Effector memory CD8-positive, alpha-beta T cell (primary cell): ENCODE measurements at regions not wholly inside any gene's neighbourhood (a gene's known extent, or its start where the extent isn't known, plus 50 kb on each side); places are given as distances from the start of the nearest gene placed in this dataset.

Experiments
- ATAC-seq: fragments of 150-1000 bp; cut with Tn5 transposase; replicated peaks from 2 replicates; pipeline ENCODE4 v1.10.0; 2021; ENCODE audit warnings: mild to moderate bottlenecking, moderate library complexity
- DNase-seq, 3 experiments: peaks; one replicate each; pipeline ENCODE4 v3.0.0; 2021
- H3K27ac Mint-ChIP-seq, 2 donors: one replicate each; pipeline ENCODE4 v1.8.0; 2022; ENCODE audit warnings: mild to moderate bottlenecking in 2 of 2, mixed read lengths in 2 of 2, moderate library complexity in 2 of 2
- H3K27me3 Mint-ChIP-seq, 2 donors: one replicate each; pipeline ENCODE4 v1.8.0; 2022; ENCODE audit warnings: mixed read lengths in 2 of 2
- H3K36me3 Mint-ChIP-seq: one replicate; pipeline ENCODE4 v1.8.0; 2022; ENCODE audit warnings: mild to moderate bottlenecking, moderate library complexity, mixed read lengths; ENCODE audit not compliant: insufficient read depth
- H3K4me1 Mint-ChIP-seq, 2 donors: one replicate each; pipeline ENCODE4 v1.8.0; 2022; ENCODE audit warnings: low read depth in 2 of 2, mixed read lengths in 2 of 2
- H3K4me3 Mint-ChIP-seq, 2 donors: one replicate each; pipeline ENCODE4 v1.8.0; 2022; ENCODE audit warnings: mild to moderate bottlenecking in 2 of 2, mixed read lengths in 2 of 2, moderate library complexity in 2 of 2
- H3K9me3 Mint-ChIP-seq, 2 donors: one replicate each; pipeline ENCODE4 v1.8.0; 2022; ENCODE audit warnings: mixed read lengths in 2 of 2

DNA sequence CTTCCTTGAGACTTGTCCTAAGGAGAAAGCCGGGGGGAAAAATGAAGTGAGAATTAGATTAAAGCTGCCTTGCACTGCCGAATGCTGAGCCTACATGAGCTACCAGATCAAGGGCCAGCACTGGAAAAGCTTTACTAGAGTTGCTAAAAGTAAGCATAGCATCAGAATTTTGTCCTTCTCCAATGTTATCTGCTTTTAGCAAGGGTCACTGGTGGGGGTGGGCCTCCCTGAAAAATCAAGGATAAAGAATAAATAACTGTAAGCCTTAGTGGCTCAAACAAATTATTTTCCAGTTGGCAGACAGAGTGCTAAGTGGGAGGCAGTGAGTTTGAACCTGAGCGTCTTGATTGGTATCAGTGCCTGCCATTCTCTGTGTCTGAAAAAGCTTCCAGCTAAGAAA, 310.5 kb upstream of the PITX2 start:
- Mint-ChIP-seq H3K4me1 (no peaks in the 10 kb centered on the region), H3K36me3 (no peaks in the 10 kb centered on the region), H3K27me3 (no peaks in the 10 kb centered on the region), H3K4me3 (no peak overlapping the region), H3K27ac (no peak overlapping the region), H3K9me3 (peaks cover 5 to 7% of the 10 kb centered on the region in 2 donors)
- ATAC-seq (no peak), DNase-seq (no peak)

DNA sequence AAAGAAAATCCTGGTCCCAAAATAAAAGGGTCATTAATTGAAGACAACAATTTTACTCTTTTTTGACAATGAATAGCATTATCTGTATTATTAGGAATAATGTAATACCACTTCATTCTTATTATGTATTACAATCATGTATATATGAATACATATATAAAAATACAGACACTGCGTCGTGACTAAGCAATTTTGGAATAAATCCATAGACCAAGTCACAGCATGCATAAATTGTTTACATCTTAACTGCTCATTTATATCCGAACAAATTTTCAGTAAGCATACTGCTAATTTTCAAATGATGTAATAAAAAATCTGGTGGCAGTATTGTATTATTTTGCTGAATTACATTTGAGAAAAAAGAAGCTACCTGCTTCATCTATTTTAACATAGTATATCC, 321.6 kb upstream of the PITX2 start:
- H3K9me3 Mint-ChIP-seq: peaks cover 0 to 9% of the 10 kb centered on the region in 2 donors
- H3K36me3 Mint-ChIP-seq: no peaks in the 10 kb centered on the region
- no peak overlapping the region for H3K27ac Mint-ChIP-seq
- no peak overlapping the region for H3K4me3 Mint-ChIP-seq
- H3K27me3 Mint-ChIP-seq: no peaks in the 10 kb centered on the region
- ATAC-seq: no peak
- no peak for DNase-seq
- no peaks in the 10 kb centered on the region for H3K4me1 Mint-ChIP-seq

DNA sequence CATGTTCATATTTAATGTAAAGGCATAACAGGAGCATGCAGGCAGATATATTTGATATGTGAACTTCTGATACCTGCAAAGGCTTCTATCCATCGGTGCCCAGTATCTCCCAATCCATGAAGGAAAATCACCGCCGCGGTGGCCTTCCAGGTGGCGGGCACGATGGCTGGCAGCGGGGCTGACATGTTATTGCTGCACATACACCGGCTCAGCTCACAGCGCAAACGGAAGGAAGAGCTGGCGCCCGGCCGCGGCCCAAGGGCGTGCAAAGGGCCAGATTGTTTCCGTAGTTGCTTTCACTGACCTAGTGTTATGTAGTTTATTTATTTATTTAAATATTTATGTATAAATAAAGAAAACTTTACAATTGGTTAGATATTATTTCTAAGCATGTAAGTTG, 322.7 kb upstream of the PITX2 start:
- Mint-ChIP-seq H3K27ac (no peak overlapping the region), H3K4me1 (no peaks in the 10 kb centered on the region), H3K36me3 (no peaks in the 10 kb centered on the region), H3K27me3 (no peaks in the 10 kb centered on the region), H3K9me3 (no peaks in the 10 kb centered on the region), H3K4me3 (no peak overlapping the region)
- no peak for DNase-seq
- no peak for ATAC-seq

DNA sequence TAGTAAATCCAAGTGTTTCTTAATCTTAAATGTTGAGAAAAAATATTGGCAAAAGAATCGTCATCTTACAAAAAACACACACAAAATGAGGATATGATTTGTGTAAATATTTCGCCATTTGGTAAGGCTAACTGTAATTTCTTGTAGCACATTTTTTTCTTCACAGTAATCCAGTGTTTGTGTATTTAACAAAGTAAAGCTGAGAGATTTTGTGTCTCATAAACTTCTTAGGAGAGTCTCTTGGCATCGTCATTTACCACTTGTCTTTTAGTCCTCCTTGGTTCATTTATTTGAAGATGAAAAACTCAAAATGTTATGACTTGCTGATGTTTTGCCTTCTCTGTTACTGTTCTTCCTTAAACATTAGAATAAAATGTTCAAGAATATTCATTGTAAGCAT, 326.7 kb upstream of the PITX2 start:
- H3K27ac Mint-ChIP-seq: no peak overlapping the region
- no peaks in the 10 kb centered on the region for H3K27me3 Mint-ChIP-seq
- no peak for ATAC-seq
- H3K4me3 Mint-ChIP-seq: no peak overlapping the region
- peaks cover 0 to 2% of the 10 kb centered on the region in 2 donors for H3K9me3 Mint-ChIP-seq
- no peak for DNase-seq
- no peaks in the 10 kb centered on the region for H3K36me3 Mint-ChIP-seq
- H3K4me1 Mint-ChIP-seq: no peaks in the 10 kb centered on the region

DNA sequence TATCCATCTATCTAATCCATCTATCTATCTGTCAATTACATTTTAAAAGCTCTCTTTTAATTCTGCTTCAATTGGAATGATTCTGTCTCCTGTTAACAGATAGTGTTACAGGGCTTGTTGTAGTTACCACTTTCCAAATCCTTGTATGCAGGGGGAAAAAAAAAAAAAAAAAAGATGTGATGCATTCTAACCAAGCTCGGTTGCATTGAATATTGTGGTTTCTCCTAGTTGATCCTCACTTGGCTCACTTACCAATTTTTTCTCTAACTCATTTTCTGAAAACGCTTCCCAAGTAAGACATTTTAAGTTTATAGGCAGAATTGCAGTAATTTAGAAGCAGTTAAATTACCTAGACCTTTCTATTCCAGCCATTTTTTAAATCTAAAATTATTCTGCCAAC, 327.9 kb upstream of the PITX2 start:
- DNase-seq (no peak), ATAC-seq (no peak)
- H3K36me3 Mint-ChIP-seq: no peaks in the 10 kb centered on the region
- no peaks in the 10 kb centered on the region for H3K27me3 Mint-ChIP-seq
- H3K4me1 Mint-ChIP-seq: no peaks in the 10 kb centered on the region
- no peak overlapping the region for H3K27ac Mint-ChIP-seq
- H3K9me3 Mint-ChIP-seq: peaks cover 0 to 2% of the 10 kb centered on the region in 2 donors
- H3K4me3 Mint-ChIP-seq: no peak overlapping the region

DNA sequence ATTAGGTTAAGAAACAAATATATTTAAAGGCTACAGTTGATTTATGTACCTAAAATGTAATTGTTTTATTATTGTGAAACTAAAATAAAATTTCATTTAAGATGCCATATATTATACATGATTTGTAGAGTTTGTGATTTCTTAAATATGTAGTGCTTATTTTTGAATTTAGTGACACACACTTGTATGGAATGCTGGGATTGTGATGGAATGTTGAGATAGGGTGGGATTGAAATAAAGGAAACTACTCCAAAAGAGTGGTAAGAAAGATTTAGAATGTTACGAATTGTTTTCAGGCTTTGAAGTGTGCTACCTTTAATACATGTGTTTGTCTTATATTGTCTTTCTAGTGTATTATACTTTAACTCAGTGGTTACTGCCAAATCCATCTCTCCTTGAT, 330.3 kb upstream of the PITX2 start:
- Mint-ChIP-seq H3K9me3 (peaks cover 0 to 2% of the 10 kb centered on the region in 2 donors), H3K4me3 (no peak overlapping the region), H3K4me1 (no peaks in the 10 kb centered on the region), H3K27ac (no peak overlapping the region), H3K27me3 (no peaks in the 10 kb centered on the region), H3K36me3 (no peaks in the 10 kb centered on the region)
- DNase-seq (no peak), ATAC-seq (no peak)

DNA sequence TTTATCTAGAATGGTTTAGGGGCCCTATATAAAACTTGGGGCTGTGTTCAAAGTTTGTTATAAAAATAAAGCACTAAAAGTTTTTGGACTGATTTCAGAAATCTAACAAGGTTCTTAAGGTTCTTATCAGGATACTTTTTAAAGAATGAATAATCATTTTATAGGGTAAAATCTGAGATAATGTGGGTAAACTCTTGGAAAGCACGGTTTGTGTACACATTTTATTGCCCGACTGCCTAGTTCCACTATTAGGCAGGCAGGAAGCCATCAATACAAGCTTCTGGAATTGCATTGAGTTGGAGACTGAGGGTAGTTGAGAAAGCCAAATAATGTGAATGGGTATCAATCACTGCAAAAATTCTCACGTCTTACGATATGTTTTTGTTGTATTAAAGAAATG, 331.0 kb upstream of the PITX2 start:
- no peak overlapping the region for H3K4me3 Mint-ChIP-seq

DNA sequence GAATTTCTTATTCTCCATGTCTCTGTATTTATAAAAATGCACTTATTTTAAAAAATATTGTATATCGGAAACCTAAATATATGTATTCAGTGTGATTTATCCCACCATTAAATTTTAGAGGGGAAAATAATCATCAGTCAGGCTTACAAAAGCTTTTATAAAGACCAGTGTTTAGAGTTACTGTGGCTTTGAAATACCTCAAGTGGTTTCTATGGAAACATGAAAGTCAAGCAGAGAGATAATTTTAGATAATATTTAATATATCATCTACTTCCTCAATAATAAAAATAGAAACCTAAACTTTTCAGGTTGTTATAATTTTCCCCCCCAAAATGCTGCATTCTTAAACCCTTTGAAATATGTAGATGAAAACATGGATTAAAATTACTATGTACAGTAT, 332.9 kb upstream of the PITX2 start:
- peaks cover 0 to 2% of the 10 kb centered on the region in 2 donors for H3K9me3 Mint-ChIP-seq
- DNase-seq (no peak), ATAC-seq (no peak)
- no peak overlapping the region for H3K4me3 Mint-ChIP-seq
- no peaks in the 10 kb centered on the region for H3K4me1 Mint-ChIP-seq
- H3K27ac Mint-ChIP-seq: no peak overlapping the region
- no peaks in the 10 kb centered on the region for H3K36me3 Mint-ChIP-seq
- no peaks in the 10 kb centered on the region for H3K27me3 Mint-ChIP-seq

More for the DNA sequence above, 331.0 kb upstream of the PITX2 start:
- Mint-ChIP-seq H3K4me1 (no peaks in the 10 kb centered on the region), H3K27ac (no peak overlapping the region), H3K9me3 (peaks cover 0 to 2% of the 10 kb centered on the region in 2 donors), H3K27me3 (no peaks in the 10 kb centered on the region), H3K36me3 (no peaks in the 10 kb centered on the region)
- ATAC-seq (no peak), DNase-seq (no peak)

DNA sequence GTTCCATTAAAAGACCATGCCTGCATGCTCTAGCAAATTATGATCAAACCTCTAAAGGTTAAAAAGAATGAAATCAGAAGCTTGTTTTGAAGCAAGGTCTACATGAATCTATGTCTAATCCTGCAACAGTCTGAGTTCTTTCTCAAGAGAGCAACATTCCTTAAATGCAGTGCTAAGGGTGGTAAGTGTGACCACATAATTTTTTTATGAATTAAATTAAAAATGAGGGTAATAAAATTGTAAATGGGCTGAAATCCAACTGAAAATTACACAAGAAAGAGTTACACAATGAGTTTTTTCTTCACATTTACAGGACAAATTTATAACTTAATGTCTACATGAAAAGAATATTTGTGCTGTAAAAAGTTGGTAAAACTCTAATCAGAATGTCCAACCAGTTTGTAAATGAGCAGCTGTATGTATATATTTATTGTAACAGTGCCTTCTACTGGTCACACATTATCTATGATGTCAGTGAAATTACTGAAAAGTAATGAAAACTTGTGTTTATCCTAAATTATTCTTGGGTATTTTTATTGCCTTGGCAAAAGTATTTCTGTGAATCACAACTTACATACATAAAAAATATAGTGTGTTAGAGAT, 336.3 kb upstream of the PITX2 start:
- no peak overlapping the region for H3K27ac Mint-ChIP-seq
- DNase-seq (no peak), ATAC-seq (no peak)
- no peaks in the 10 kb centered on the region for H3K36me3 Mint-ChIP-seq
- H3K4me3 Mint-ChIP-seq: no peak overlapping the region
- H3K9me3 Mint-ChIP-seq: peaks cover 0 to 3% of the 10 kb centered on the region in 2 donors
- no peaks in the 10 kb centered on the region for H3K27me3 Mint-ChIP-seq
- H3K4me1 Mint-ChIP-seq: no peaks in the 10 kb centered on the region

DNA sequence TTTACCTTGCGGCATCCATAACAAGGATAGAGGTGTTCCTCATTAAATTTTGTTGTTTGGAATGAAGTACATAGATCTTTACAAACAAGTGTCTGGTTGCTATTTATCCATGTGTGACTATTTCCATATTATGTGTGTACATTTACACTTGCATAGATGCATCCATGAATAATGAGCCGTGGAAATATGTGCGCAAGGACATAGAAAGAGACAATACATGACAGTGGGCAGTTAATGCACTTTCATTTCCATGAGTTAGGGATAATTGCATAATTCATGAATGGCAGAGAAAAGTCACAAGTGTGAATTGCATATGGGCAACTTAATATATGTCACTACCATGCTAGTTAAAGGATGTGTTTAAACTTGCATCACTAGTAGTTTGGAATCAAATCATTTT, 338.2 kb upstream of the PITX2 start:
- no peak for ATAC-seq
- Mint-ChIP-seq H3K27ac (no peak overlapping the region), H3K4me3 (no peak overlapping the region)

DNA sequence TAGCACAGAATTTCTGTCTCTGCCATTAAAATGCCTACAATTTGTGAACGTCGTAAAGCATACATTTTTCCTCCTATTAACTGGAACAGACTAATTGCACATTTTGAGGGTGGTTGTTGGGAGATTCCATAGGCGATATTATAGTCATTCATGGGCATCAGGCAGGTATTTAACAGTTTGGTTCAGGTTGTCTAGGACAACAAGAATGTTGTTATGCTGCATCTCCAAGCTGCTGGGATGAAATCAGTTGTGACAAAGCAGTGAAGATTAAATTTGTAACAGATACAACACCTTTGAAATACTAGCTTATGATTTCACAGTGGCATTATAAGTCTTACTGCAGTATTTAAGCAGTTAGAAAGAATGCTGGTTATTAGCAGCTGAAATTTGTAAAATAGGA, 339.7 kb upstream of the PITX2 start:
- ATAC-seq (no peak), DNase-seq (no peak)
- Mint-ChIP-seq H3K9me3 (peaks cover 0 to 5% of the 10 kb centered on the region in 2 donors), H3K27ac (no peak overlapping the region), H3K36me3 (no peaks in the 10 kb centered on the region), H3K4me3 (no peak overlapping the region), H3K27me3 (no peaks in the 10 kb centered on the region), H3K4me1 (no peaks in the 10 kb centered on the region)

More for the DNA sequence above, 338.2 kb upstream of the PITX2 start:
- H3K4me1 Mint-ChIP-seq: no peaks in the 10 kb centered on the region
- H3K36me3 Mint-ChIP-seq: no peaks in the 10 kb centered on the region
- H3K9me3 Mint-ChIP-seq: peaks cover 0 to 3% of the 10 kb centered on the region in 2 donors
- DNase-seq: no peak
- H3K27me3 Mint-ChIP-seq: no peaks in the 10 kb centered on the region

DNA sequence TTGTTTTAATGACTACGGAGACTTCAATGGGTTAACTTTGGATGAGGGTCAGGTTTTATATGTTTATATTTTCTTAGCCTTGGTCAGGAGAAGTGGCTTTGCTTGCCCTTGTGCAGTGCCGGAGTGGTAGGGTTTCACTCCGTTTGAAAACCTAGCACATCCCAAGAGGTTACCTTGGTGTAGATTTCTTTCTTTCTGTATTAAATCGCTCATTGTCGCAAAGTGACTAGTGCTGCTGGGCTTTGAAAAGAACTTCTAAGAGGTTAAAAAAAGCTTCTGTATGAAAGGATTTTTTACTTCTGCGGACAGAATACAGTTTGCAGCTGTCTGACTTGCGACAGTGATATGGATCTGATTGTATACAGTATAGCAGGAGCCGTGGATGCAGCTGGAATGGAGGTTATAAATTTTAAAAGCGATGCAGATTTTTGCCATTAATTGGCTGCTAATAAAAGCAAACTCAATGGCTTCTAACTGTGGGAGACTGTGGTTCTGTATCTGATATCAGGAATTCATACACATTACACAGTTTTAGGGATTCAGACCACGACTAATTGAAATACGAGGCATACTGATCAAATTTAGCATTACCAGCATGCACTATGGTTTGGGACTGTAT, 340.9 kb upstream of the PITX2 start:
- no peak for DNase-seq
- Mint-ChIP-seq H3K36me3 (no peaks in the 10 kb centered on the region), H3K4me1 (no peaks in the 10 kb centered on the region), H3K4me3 (no peak overlapping the region), H3K9me3 (peaks cover 0 to 5% of the 10 kb centered on the region in 2 donors), H3K27ac (no peak overlapping the region), H3K27me3 (no peaks in the 10 kb centered on the region)
- ATAC-seq: no peak

DNA sequence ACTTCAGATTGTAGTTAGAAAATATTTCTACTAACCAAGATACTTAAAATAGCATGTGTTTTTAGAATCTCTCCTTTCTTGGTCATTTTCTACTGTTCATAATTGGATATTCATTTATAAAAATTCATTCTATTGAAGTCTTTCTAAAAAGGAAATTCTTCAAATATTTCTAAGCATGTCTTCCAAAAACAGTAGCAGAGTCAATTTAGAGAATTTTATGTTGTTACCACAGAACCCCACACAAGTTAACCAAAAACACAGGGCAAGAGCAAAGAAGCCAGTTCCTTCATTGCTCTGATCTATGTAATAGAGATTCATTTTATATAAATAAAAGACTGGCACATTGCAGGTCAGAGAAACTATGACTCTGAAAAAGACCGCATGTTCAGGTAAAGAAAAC, 345.1 kb upstream of the PITX2 start:
- Mint-ChIP-seq H3K9me3 (peaks cover 0 to 2% of the 10 kb centered on the region in 2 donors), H3K4me3 (no peak overlapping the region), H3K36me3 (no peaks in the 10 kb centered on the region), H3K27ac (no peak overlapping the region), H3K27me3 (no peaks in the 10 kb centered on the region), H3K4me1 (no peaks in the 10 kb centered on the region)
- ATAC-seq (no peak), DNase-seq (no peak)

DNA sequence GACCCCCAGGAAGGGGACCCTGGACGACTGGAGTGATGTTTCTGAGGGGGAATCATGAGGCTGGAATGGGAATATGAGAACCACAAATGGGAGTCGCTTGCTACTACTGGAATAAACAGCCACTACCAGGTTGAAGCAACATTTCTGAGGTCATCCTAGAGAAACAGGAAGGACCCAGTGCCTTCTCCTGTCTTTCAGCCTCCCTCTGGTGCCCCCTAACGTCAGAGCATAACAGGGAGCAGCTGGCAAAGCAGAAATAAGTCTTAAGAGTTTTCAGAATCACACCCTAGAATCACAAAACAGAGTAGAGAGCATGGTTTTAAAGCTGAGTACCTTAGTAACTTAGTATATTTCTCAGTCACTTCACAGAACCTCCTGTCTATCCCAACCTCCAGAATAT, 347.8 kb upstream of the PITX2 start:
- ATAC-seq: no peak
- Mint-ChIP-seq H3K36me3 (no peaks in the 10 kb centered on the region), H3K4me3 (no peak overlapping the region), H3K9me3 (peaks cover 0 to 2% of the 10 kb centered on the region in 2 donors), H3K27me3 (no peaks in the 10 kb centered on the region), H3K4me1 (no peaks in the 10 kb centered on the region), H3K27ac (no peak overlapping the region)
- DNase-seq: no peak
